OCI-LY1 (cell line): ENCODE measurements at regions not wholly inside any gene's neighbourhood (a gene's known extent, or its start where the extent isn't known, plus 50 kb on each side); places are given as distances from the start of the nearest gene placed in this dataset.

ENCODE experiments used
- EZH2 ChIP-seq: fragments of 200-600 bp; sonication (generic), shearing (Covaris generic); IDR thresholded peaks from 2 replicates; pipeline ENCODE4 v1.8.0; 2017; ENCODE audit warnings: borderline replicate concordance, mixed run types, mild to moderate bottlenecking, antibody characterized with exemption, low read length, moderate library complexity, mixed read lengths
- TF ChIP-seq, protein P1 (sequence below): fragments of 200-600 bp; sonication (generic), shearing (Covaris generic); IDR thresholded peaks from 2 replicates; pipeline ENCODE4 v1.5.1; 2017; ENCODE audit warnings: mild to moderate bottlenecking, antibody characterized with exemption, low read length, moderate library complexity, mixed read lengths

DNA sequence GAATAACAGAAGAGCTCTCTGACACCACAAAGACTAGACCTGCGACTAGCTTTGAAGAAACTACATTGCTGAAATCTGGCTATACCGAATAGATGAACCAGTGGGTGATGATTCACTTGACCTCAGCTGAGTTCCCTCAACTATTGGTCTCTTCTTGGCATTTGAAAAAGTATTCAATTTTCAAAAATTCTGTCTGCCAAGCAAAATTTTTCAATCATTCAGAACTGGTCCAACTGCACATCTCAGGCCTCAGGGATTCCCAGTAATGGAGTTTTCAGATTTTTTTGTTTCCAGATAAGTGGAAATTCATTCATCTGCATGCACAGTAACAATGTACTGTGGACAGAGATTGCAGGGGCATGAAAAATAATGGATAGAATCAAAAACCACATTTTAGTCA lies 121.4 kb upstream of the NAA20 start:
- TF ChIP-seq EZH2 = no peak
- TF ChIP-seq, protein P1, sequence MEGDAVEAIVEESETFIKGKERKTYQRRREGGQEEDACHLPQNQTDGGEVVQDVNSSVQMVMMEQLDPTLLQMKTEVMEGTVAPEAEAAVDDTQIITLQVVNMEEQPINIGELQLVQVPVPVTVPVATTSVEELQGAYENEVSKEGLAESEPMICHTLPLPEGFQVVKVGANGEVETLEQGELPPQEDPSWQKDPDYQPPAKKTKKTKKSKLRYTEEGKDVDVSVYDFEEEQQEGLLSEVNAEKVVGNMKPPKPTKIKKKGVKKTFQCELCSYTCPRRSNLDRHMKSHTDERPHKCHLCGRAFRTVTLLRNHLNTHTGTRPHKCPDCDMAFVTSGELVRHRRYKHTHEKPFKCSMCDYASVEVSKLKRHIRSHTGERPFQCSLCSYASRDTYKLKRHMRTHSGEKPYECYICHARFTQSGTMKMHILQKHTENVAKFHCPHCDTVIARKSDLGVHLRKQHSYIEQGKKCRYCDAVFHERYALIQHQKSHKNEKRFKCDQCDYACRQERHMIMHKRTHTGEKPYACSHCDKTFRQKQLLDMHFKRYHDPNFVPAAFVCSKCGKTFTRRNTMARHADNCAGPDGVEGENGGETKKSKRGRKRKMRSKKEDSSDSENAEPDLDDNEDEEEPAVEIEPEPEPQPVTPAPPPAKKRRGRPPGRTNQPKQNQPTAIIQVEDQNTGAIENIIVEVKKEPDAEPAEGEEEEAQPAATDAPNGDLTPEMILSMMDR = no peak
